Smooth muscle cell (in vitro differentiated cells): ENCODE measurements at regions not wholly inside any gene's neighbourhood (a gene's known extent, or its start where the extent isn't known, plus 50 kb on each side); places are given as distances from the start of the nearest gene placed in this dataset.

Experiments
- DNase-seq: peaks from one replicate; lab custom pipeline; 2025; ENCODE audit not compliant: unreplicated experiment; lab: John Stamatoyannopoulos, UW
- H2AFZ ChIP-seq: fragments of 200-600 bp; sonication (generic); 2 replicates; pipeline ENCODE4 v1.6.0; 2016; ENCODE audit warnings: antibody characterized with exemption, low read depth, mild to moderate bottlenecking
- H3F3A ChIP-seq: fragments of 200-600 bp; sonication (generic); 2 replicates; pipeline ENCODE4 v1.6.0; 2017; ENCODE audit warnings: antibody characterized with exemption, low read depth
- H3K27ac ChIP-seq: fragments of 200-600 bp; sonication (generic); 2 replicates; pipeline ENCODE4 v1.5.1; 2016; ENCODE audit warnings: low read depth, mild to moderate bottlenecking
- H3K27me3 ChIP-seq: fragments of 200-600 bp; sonication (generic); 2 replicates; pipeline ENCODE4 v1.6.1; 2016; ENCODE audit warnings: low read depth, mild to moderate bottlenecking
- H3K36me3 ChIP-seq: fragments of 200-600 bp; sonication (generic); 2 replicates; pipeline ENCODE4 v1.5.1; 2016; ENCODE audit warnings: low read depth
- H3K4me1 ChIP-seq: fragments of 200-600 bp; sonication (generic); 2 replicates; pipeline ENCODE4 v1.5.1; 2016; ENCODE audit warnings: low read depth
- H3K4me2 ChIP-seq: fragments of 200-600 bp; sonication (generic); 2 replicates; pipeline ENCODE4 v1.6.0; 2016; ENCODE audit warnings: mild to moderate bottlenecking
- H3K4me3 ChIP-seq: fragments of 200-600 bp; sonication (generic); 2 replicates; pipeline ENCODE4 v1.5.1; 2016; ENCODE audit warnings: mild to moderate bottlenecking
- H3K79me2 ChIP-seq: fragments of 200-600 bp; sonication (generic); 2 replicates; pipeline ENCODE4 v1.6.0; 2016; ENCODE audit warnings: low read depth, mild to moderate bottlenecking
- H3K9ac ChIP-seq: fragments of 200-600 bp; sonication (generic); 2 replicates; pipeline ENCODE4 v1.6.0; 2016; ENCODE audit warnings: low read depth
- H3K9me3 ChIP-seq: fragments of 200-600 bp; sonication (generic); replicated peaks from 2 replicates; pipeline ENCODE4 v1.5.1; 2016; ENCODE audit warnings: low read depth
- H4K20me1 ChIP-seq: fragments of 200-600 bp; sonication (generic); 2 replicates; pipeline ENCODE4 v1.6.0; 2016; ENCODE audit warnings: low read depth
- CTCF ChIP-seq: fragments of 200-600 bp; sonication (generic); IDR thresholded peaks from 2 replicates; pipeline ENCODE4 v1.5.1; 2017; ENCODE audit warnings: borderline replicate concordance, mild to moderate bottlenecking, antibody characterized with exemption; ENCODE audit not compliant: insufficient read depth, poor library complexity, severe bottlenecking
- WGBS: methylation state at CpG from one replicate; pipeline ENCODE4 v1.1.7; 2016; ENCODE audit warnings: low lambda C conversion rate; 5-methylcytosine and 5-hydroxymethylcytosine counted together

GRCh38 chr9:25207402-25208195 is 470.6 kb downstream of the TUSC1 start:
- Histone ChIP-seq H3K27me3 (no peaks in the 10 kb centered on the region), H3K4me3 (no peak overlapping the region), H3K9me3 (no peaks in the 10 kb centered on the region), H3K9ac (no peak overlapping the region), H4K20me1 (no peaks in the 10 kb centered on the region), H3K4me1 (no peaks in the 10 kb centered on the region), H3K27ac (no peak overlapping the region), H3K36me3 (no peaks in the 10 kb centered on the region), H3K4me2 (no peak overlapping the region), H3F3A (no peaks in the 10 kb centered on the region), H2AFZ (no peak overlapping the region), H3K79me2 (no peaks in the 10 kb centered on the region)
- no peak for TF ChIP-seq CTCF
- 93% methylated on average over 6 of the region's 6 CpGs for WGBS
- no peak for DNase-seq

- Histone ChIP-seq H4K20me1 (no peaks in the 10 kb centered on the region), H3K9me3 (no peaks in the 10 kb centered on the region), H3K4me2 (no peak overlapping the region), H3K4me1 (no peaks in the 10 kb centered on the region), H3K36me3 (no peaks in the 10 kb centered on the region), H3K27me3 (no peaks in the 10 kb centered on the region), H3K9ac (no peak overlapping the region), H3K79me2 (no peaks in the 10 kb centered on the region), H3K27ac (no peak overlapping the region), H3K4me3 (no peak overlapping the region), H3F3A (no peaks in the 10 kb centered on the region), H2AFZ (no peak overlapping the region)
- no peak for TF ChIP-seq CTCF
- no peak for DNase-seq
- WGBS: 75% methylated on average over 4 of the region's 4 CpGs
Measured at GRCh38 chr9:25206027-25206426, 472.2 kb downstream of the TUSC1 start.

GRCh38 chr9:25205285-25205684 is 473.0 kb downstream of the TUSC1 start:
- Histone ChIP-seq H3K27me3 (no peaks in the 10 kb centered on the region), H3F3A (no peaks in the 10 kb centered on the region), H3K9ac (no peak overlapping the region), H3K4me1 (no peaks in the 10 kb centered on the region), H3K4me3 (no peak overlapping the region), H3K79me2 (no peaks in the 10 kb centered on the region), H3K4me2 (no peak overlapping the region), H3K9me3 (no peaks in the 10 kb centered on the region), H4K20me1 (no peaks in the 10 kb centered on the region), H3K36me3 (no peaks in the 10 kb centered on the region), H2AFZ (no peak overlapping the region), H3K27ac (no peak overlapping the region)
- DNase-seq: no peak
- 40% methylated on average over 2 of the region's 2 CpGs for WGBS
- no peak for TF ChIP-seq CTCF

GRCh38 chr9:25177858-25178257 is 500.4 kb downstream of the TUSC1 start:
- H3K36me3 ChIP-seq: no peaks in the 10 kb centered on the region
- no peak overlapping the region for H3K27ac ChIP-seq
- no peaks in the 10 kb centered on the region for H4K20me1 ChIP-seq
- no peak overlapping the region for H3K9ac ChIP-seq
- no peak overlapping the region for H3K4me2 ChIP-seq
- no peak overlapping the region for H2AFZ ChIP-seq
- no peaks in the 10 kb centered on the region for H3K79me2 ChIP-seq
- TF ChIP-seq CTCF: no peak
- no peak overlapping the region for H3K4me3 ChIP-seq
- no peaks in the 10 kb centered on the region for H3K27me3 ChIP-seq
- no peak for DNase-seq
- H3K4me1 ChIP-seq: no peaks in the 10 kb centered on the region
- no peaks in the 10 kb centered on the region for H3F3A ChIP-seq
- WGBS: 95% methylated on average over 4 of the region's 4 CpGs
- H3K9me3 ChIP-seq: peaks cover 8% of the 10 kb centered on the region
